Endothelial cell (in vitro differentiated cells): ENCODE measurements at regions not wholly inside any gene's neighbourhood (a gene's known extent, or its start where the extent isn't known, plus 50 kb on each side); places are given as distances from the start of the nearest gene placed in this dataset.

Experiments
- DNase-seq: peaks from one replicate; pipeline ENCODE4 v3.0.0; 2021; ENCODE audit warnings: low spot score
- H3K27ac Mint-ChIP-seq: one replicate; pipeline ENCODE4 v1.8.0; 2021; ENCODE audit warnings: mixed read lengths, inconsistent platforms; ENCODE audit not compliant: unreplicated experiment
- H3K27me3 Mint-ChIP-seq: one replicate; pipeline ENCODE4 v1.8.0; 2021; ENCODE audit warnings: mild to moderate bottlenecking, moderate library complexity, mixed read lengths, inconsistent platforms; ENCODE audit not compliant: unreplicated experiment
- H3K36me3 Mint-ChIP-seq: one replicate; pipeline ENCODE4 v1.8.0; 2021; ENCODE audit warnings: mild to moderate bottlenecking, low read depth, mixed read lengths, inconsistent platforms; ENCODE audit not compliant: unreplicated experiment
- H3K4me1 Mint-ChIP-seq: one replicate; pipeline ENCODE4 v1.8.0; 2021; ENCODE audit warnings: mild to moderate bottlenecking, mixed read lengths, inconsistent platforms; ENCODE audit not compliant: unreplicated experiment
- H3K4me3 Mint-ChIP-seq: one replicate; pipeline ENCODE4 v1.8.0; 2021; ENCODE audit warnings: mild to moderate bottlenecking, mixed read lengths, inconsistent platforms; ENCODE audit not compliant: unreplicated experiment
- H3K9me3 Mint-ChIP-seq: one replicate; pipeline ENCODE4 v1.8.0; 2021; ENCODE audit warnings: mixed read lengths, inconsistent platforms; ENCODE audit not compliant: unreplicated experiment
- TF ChIP-seq, protein P1 (sequence below): fragments of 200-600 bp; sonication (generic); IDR thresholded peaks from one replicate; pipeline ENCODE4 v1.5.0; 2021; ENCODE audit warnings: antibody characterized with exemption; ENCODE audit not compliant: unreplicated experiment

DNA sequence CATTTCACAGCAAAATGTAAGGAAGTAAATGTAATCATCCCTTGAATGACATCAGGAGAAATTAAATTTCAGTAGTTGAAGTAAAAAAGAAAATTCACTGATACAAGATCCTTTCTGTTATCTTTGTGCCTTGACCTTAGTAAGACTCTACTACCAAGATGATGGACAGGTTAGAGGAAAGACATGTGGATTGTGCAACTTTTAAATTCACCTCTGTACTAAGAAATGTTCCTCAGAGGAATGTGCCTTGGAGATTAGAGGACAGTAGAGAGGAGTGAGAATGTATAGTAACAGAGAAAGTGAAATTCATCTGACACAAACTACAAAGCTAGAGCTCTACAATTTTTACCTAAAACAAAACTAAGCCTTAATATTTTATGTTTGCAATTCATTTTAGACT, 375.3 kb downstream of the PLOD2 start:
- TF ChIP-seq, protein P1, sequence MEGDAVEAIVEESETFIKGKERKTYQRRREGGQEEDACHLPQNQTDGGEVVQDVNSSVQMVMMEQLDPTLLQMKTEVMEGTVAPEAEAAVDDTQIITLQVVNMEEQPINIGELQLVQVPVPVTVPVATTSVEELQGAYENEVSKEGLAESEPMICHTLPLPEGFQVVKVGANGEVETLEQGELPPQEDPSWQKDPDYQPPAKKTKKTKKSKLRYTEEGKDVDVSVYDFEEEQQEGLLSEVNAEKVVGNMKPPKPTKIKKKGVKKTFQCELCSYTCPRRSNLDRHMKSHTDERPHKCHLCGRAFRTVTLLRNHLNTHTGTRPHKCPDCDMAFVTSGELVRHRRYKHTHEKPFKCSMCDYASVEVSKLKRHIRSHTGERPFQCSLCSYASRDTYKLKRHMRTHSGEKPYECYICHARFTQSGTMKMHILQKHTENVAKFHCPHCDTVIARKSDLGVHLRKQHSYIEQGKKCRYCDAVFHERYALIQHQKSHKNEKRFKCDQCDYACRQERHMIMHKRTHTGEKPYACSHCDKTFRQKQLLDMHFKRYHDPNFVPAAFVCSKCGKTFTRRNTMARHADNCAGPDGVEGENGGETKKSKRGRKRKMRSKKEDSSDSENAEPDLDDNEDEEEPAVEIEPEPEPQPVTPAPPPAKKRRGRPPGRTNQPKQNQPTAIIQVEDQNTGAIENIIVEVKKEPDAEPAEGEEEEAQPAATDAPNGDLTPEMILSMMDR = no peak
- no peaks in the 10 kb centered on the region for H3K36me3 Mint-ChIP-seq
- no peak overlapping the region for H3K4me3 Mint-ChIP-seq
- H3K27ac Mint-ChIP-seq = no peak overlapping the region
- no peaks in the 10 kb centered on the region for H3K4me1 Mint-ChIP-seq
- peaks cover 1% of the 10 kb centered on the region for H3K27me3 Mint-ChIP-seq
- H3K9me3 Mint-ChIP-seq = no peaks in the 10 kb centered on the region
- no peak for DNase-seq

DNA sequence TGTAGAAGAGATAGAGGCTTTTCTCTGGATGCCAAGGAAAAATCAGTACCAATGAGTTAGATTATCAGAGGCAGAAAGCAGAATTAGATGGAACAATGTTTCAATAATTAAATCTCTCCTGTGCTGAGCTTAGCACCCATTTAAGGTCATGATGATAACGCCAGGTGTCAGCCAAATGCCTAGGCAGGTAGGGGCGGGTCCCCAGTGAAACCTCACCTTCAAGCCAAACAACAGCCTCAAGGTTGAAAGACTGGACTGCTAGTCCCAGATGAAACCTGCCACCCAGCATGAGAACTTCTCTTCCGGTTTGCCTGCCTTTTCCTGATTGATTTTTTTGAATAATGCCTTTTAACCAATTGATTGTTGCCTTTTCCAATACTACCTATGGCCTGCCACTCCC, 363.0 kb downstream of the PLOD2 start:
- Mint-ChIP-seq H3K27ac (no peak overlapping the region), H3K27me3 (no peaks in the 10 kb centered on the region), H3K4me3 (no peak overlapping the region), H3K9me3 (no peaks in the 10 kb centered on the region), H3K36me3 (peaks cover 3% of the 10 kb centered on the region), H3K4me1 (no peaks in the 10 kb centered on the region)
- TF ChIP-seq, protein P1 = no peak
- DNase-seq = no peak

DNA sequence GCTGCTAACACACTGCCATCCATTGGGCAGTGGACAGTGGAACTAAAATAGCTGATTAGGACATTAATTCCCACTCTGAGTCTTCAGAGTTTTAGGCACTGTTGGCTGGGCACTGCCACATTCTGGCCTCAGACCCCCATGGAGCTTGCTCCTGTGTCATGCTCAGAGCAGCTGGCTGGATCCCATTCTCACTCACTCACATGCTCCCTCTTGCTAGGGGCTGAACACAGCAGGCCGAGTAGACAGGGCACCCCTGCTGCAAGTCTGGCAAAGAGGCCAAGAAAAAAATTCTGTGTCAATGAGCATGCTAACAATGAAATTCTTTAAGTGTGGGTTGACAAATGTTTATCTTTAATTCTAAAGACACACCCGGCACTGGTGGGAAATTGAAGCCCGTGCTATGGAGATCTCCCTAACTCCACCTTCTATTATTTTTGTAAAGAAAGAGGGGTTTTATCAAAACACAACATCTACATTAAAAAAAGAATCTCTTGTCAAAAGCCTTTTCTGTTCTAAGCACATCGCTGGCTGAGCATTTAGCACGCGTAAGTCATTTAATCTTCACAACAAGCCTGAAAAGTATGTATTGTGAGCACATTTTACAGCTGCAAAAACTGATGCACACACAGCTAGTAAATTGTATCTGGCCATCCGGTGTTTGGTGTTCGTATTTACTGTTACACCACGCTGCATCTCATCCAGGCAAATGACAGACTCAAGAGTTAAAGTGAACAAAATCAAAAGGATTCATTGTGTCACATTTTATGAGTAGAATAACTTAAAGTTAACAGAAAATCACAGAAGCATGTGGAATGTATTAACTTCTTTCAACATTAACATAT, 362.1 kb downstream of the PLOD2 start:
- DNase-seq = no peak
- no peak overlapping the region for H3K27ac Mint-ChIP-seq
- no peaks in the 10 kb centered on the region for H3K4me1 Mint-ChIP-seq
- TF ChIP-seq, protein P1 = no peak
- no peak overlapping the region for H3K4me3 Mint-ChIP-seq
- H3K9me3 Mint-ChIP-seq = no peaks in the 10 kb centered on the region
- H3K36me3 Mint-ChIP-seq = no peaks in the 10 kb centered on the region
- H3K27me3 Mint-ChIP-seq = no peaks in the 10 kb centered on the region

DNA sequence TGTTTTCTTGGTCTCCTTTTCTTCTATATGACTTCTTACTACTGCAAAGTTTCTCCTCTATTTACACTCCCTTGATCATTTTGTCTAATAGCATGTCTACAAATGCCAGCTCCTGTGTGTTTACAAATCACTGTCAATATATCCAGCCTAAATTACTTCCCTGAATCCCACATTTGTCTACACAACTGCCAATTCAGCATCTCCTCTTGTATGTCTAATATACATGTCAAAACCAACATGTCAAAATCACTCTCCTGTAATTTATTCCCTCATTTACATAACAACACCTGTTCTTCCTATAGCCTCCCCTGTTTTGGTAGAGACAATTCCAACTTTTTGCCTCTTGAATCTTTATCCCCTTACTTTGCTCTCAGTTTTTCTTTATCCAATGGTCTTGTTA, 359.3 kb downstream of the PLOD2 start:
- no peak overlapping the region for H3K27ac Mint-ChIP-seq
- no peaks in the 10 kb centered on the region for H3K27me3 Mint-ChIP-seq

DNA sequence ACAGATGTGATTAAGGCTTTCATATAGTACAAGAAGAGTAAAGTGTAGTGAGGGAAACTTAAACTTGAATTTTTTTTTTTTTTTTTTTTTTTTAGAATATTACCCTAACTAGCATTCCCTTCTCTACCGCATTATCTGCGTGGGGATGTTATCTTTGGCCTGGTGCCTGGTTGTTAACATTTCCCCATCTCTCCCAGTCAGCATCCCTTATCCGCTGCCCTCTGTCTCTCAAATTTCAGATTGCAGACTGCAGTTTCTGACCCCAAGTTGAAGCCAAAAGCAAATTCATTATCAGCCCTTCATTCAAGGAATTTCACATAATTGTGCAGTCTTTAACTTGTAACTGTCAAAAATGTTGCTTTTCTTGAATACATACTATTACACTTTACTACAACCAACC, 353.0 kb downstream of the PLOD2 start:
- Mint-ChIP-seq H3K27me3 (no peaks in the 10 kb centered on the region), H3K9me3 (no peaks in the 10 kb centered on the region), H3K27ac (no peak overlapping the region), H3K4me3 (no peak overlapping the region), H3K4me1 (no peaks in the 10 kb centered on the region), H3K36me3 (no peaks in the 10 kb centered on the region)
- DNase-seq = no peak
- TF ChIP-seq, protein P1 = no peak

More for the DNA sequence above, 359.3 kb downstream of the PLOD2 start:
- Mint-ChIP-seq H3K36me3 (no peaks in the 10 kb centered on the region), H3K4me1 (no peaks in the 10 kb centered on the region), H3K9me3 (no peaks in the 10 kb centered on the region), H3K4me3 (no peak overlapping the region)
- DNase-seq = no peak
- TF ChIP-seq, protein P1 = no peak
